Kidney (tissue), 13 donors: ENCODE measurements at regions not wholly inside any gene's neighbourhood (a gene's known extent, or its start where the extent isn't known, plus 50 kb on each side); places are given as distances from the start of the nearest gene placed in this dataset.
"Not testable (repeated sequence)": the region's sequence is repeated elsewhere in the genome, so short reads cannot be mapped to it uniquely, and the experiment has no call there.

Experiments used
- DNase-seq, 5 donors: peaks; one replicate each; pipeline ENCODE4 v3.0.0-alpha.2; 2013 to 2020
- FAIRE-seq: peaks from 2 replicates; lab custom pipeline; 2012; peaks lifted over from hg19 to GRCh38; lab: Jason Lieb, UNC
- H3K27ac ChIP-seq, 2 donors: one replicate each; pipeline ENCODE4 v1.7.0; 2013; ENCODE audit warnings: low read depth in 2 of 2, low read length in 2 of 2, inconsistent platforms in 1 of 2
- H3K27me3 ChIP-seq: one replicate; pipeline ENCODE4 v1.7.1; 2013; ENCODE audit warnings: low read length, inconsistent platforms; ENCODE audit not compliant: control insufficient read depth, insufficient read depth
- H3K36me3 ChIP-seq, 3 donors: one replicate each; pipeline versions ENCODE4 v1.7.0 to v1.7.1; 2013; ENCODE audit warnings: low read length in 3 of 3, control low read depth in 1 of 3, inconsistent platforms in 1 of 3; ENCODE audit not compliant: insufficient read depth in 3 of 3, control insufficient read depth in 2 of 3
- H3K4me1 ChIP-seq, 3 donors: one replicate each; pipeline versions ENCODE4 v1.7.0 to v1.7.1; 2013; ENCODE audit warnings: low read length in 3 of 3, inconsistent platforms in 1 of 3, low read depth in 1 of 3; ENCODE audit not compliant: control insufficient read depth in 2 of 3, insufficient read depth in 2 of 3
- H3K4me3 ChIP-seq, 3 donors: one replicate each; pipeline versions ENCODE4 v1.7.0 to v1.8.1; 2013; ENCODE audit warnings: low read length in 3 of 3, control low read depth in 1 of 3, inconsistent platforms in 1 of 3
- H3K9ac ChIP-seq, 3 donors: one replicate each; pipeline versions ENCODE4 v1.7.0 to v1.7.1; 2013; ENCODE audit warnings: low read length in 3 of 3, control low read depth in 1 of 3, inconsistent platforms in 1 of 3
- H3K9me3 ChIP-seq, 3 donors: one replicate each; pipeline versions ENCODE4 v1.7.0 to v1.7.1; 2013; ENCODE audit warnings: low read length in 3 of 3, control low read depth in 1 of 3, inconsistent platforms in 1 of 3; ENCODE audit not compliant: control insufficient read depth in 2 of 3, insufficient read depth in 1 of 3
- intact Hi-C: fragments of 100-400 bp; cut with DNase I; formaldehyde crosslinking; loops from one replicate; pipeline ENCODE4 v1.11.1; 2022
- TF ChIP-seq, protein P1 (sequence below): IDR thresholded peaks from 3 replicates; pipeline ENCODE4 v1.5.1; 2012; ENCODE audit warnings: mild to moderate bottlenecking, moderate library complexity, borderline replicate concordance; ENCODE audit not compliant: insufficient read depth; ENCODE audit errors: extremely low read depth
- donor health status: control.
- donor health status: control.
- donor health status: control.
- donor health status: control.
- donor health status: control.
- donor health status: DM: yes; HTN: yes; CAD: no.
- donor health status: Normal renal cell carcinoma (clear cell type).

DNA sequence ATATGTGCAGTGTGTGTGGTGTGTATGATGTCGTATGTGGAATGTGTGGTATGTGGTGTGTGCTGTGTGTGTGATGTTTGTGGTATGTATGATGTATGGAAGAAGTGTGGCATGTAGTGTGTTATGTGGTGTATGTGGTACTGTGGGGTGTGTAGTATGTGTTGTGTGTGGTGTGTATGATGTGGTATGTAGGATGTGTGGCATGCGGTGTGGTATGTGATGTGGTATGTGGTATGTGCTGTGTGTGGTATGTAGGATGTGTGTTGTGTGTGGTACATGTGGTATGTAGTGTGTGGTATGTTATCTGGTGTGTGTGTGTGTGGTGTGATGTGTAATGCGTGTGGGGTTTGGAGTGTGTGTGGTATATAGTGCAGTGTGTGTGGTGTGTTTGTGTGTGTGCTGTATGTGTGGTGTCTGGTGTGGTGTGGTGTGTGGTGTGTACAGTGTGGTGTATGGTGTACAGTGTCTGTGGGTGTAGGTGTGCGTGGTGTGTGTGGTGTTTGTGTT is 129.6 kb downstream of the ATP6V0E2 start:
- intact Hi-C loops = no loop called here
- Histone ChIP-seq H3K4me1 (no peaks in the 10 kb centered on the region), H3K9me3 (no peaks in the 10 kb centered on the region), H3K27me3 (no peaks in the 10 kb centered on the region), H3K4me3 (no peak overlapping the region), H3K9ac (no peak overlapping the region), H3K27ac (no peak overlapping the region), H3K36me3 (peaks cover 0 to 6% (median 5%) of the 10 kb centered on the region in 3 donors)
- TF ChIP-seq, protein P1, sequence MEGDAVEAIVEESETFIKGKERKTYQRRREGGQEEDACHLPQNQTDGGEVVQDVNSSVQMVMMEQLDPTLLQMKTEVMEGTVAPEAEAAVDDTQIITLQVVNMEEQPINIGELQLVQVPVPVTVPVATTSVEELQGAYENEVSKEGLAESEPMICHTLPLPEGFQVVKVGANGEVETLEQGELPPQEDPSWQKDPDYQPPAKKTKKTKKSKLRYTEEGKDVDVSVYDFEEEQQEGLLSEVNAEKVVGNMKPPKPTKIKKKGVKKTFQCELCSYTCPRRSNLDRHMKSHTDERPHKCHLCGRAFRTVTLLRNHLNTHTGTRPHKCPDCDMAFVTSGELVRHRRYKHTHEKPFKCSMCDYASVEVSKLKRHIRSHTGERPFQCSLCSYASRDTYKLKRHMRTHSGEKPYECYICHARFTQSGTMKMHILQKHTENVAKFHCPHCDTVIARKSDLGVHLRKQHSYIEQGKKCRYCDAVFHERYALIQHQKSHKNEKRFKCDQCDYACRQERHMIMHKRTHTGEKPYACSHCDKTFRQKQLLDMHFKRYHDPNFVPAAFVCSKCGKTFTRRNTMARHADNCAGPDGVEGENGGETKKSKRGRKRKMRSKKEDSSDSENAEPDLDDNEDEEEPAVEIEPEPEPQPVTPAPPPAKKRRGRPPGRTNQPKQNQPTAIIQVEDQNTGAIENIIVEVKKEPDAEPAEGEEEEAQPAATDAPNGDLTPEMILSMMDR = no peak
- DNase-seq (no peak), FAIRE-seq (no peak)

DNA sequence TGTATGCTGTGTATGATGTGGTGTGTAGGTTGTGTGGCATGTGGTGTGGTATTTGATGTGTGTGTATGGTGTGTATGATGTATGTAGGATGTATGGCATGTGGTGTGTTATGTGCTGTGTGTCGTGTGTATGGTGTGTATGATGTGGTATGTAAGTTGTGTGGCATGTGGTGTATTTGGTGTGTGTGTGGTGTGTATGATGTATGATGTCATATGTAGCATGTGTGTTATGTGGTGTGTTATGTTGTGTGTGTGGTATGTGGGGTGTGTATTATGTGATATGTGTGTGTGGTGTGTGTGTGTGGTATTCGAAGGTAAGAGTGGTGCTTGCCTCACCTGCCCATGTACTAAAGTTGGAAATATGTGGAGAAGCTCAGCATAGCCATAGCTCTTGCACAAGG is 130.2 kb downstream of the ATP6V0E2 start:
- H3K4me3 ChIP-seq, DNase-seq, H3K27ac ChIP-seq, intact Hi-C loops, FAIRE-seq, H3K9ac ChIP-seq, H3K4me1 ChIP-seq, H3K27me3 ChIP-seq, H3K36me3 ChIP-seq, H3K9me3 ChIP-seq: not testable (repeated sequence)

DNA sequence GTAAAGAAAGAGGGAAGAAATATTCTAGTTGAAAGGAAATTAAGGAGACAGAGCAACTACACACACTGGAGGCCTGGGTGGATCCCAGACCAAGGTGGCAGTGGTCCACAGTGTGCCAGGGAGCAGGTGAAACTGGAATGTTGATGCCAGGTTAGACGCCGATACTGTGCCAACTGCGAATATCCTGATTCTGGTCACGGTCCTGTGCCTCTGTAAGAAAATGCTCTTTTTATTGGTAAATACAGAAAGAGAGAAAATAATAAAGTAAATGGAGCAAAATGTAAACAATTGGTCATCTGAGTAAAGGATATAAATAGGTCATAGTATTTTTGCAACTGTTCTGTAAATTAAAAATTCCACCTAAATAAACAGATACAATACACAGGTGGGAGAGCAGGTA is 131.1 kb downstream of the ATP6V0E2 start:
- FAIRE-seq, H3K36me3 ChIP-seq, DNase-seq, intact Hi-C loops, H3K27ac ChIP-seq, H3K4me3 ChIP-seq, H3K9ac ChIP-seq, H3K27me3 ChIP-seq, H3K4me1 ChIP-seq, H3K9me3 ChIP-seq: not testable (repeated sequence)

DNA sequence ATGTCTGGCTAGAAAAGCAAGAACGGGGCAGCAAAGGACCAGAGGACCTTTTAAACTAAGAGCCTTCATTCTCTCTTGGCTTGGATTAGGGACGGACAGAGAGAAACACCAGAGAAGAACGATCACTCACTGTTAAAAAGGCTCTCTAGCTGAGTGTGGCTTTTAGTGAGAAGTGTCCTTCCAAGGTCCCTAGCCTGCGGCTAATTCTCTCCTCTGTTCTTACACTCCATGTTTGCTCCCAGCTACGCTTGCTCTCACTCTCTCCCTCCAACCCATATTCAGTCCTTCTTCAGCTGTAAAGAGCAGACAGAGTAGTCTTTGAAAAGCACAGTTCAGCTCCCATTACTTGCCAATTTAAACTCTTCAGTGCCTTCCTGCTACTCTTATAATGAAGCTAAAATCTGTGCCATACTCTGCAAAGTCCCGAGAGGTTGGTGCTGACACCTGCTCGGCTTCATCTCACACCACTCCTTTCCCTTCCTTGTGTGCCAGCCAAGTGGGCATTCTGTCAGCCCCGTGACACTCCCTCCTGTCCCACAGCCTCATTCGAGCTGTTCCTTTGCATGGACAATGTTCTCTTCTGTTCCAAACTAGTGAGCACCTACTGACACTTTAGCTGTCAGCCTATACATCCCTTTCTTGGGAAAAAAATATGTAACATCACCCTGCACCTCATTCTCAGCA is 136.0 kb downstream of the ATP6V0E2 start:
- H3K9ac ChIP-seq, H3K4me3 ChIP-seq, H3K9me3 ChIP-seq, intact Hi-C loops, H3K4me1 ChIP-seq, FAIRE-seq, DNase-seq, H3K27ac ChIP-seq, H3K36me3 ChIP-seq, H3K27me3 ChIP-seq: not testable (repeated sequence)

DNA sequence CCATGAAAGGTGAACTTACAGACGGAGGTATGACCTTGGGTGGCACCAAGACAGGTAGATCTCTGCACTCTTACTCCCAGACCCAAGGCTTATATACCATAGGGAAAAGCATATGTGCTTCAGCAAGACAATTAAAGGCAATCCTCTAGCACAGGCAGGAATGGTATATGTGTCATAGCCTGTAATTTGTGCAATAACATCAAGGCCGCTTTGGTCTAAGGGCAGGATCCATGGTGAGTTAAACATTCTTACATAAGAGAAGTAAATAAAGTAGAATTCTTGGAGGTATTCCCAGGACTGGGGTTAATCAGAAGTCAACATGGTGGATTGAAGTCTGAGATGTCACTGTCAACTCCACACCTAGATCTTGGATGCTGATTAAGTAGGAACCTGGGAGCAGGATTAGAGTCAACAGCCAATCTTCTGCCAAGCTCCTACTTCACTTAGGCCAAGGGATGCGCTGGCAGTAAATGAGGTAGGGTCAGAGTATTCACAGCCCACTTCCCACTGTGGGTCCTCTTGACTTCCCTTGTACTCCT is 143.0 kb downstream of the ATP6V0E2 start:
- FAIRE-seq, H3K9me3 ChIP-seq, intact Hi-C loops, H3K36me3 ChIP-seq, DNase-seq, H3K27me3 ChIP-seq, H3K27ac ChIP-seq, H3K9ac ChIP-seq, H3K4me3 ChIP-seq, H3K4me1 ChIP-seq: not testable (repeated sequence)

DNA sequence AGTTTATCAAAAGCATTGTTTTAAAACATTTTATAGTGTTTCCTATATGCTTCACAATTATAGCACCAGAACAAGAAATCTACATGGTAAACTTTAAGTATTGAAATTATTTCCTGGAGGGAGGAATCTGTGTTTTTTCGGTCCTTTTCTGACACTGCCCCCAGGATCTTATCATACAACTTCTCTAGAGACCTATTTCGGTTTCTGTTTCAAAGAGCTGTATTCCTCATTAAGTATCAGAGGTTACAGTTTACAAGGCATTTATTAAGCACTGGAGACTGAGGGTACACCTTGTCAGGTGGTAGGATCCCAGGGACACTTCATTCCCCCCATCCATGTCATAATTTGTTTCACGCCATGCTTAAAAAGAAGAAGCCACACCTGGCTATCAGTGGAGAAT is 146.4 kb downstream of the ATP6V0E2 start:
- intact Hi-C loops = not testable (repeated sequence)

DNA sequence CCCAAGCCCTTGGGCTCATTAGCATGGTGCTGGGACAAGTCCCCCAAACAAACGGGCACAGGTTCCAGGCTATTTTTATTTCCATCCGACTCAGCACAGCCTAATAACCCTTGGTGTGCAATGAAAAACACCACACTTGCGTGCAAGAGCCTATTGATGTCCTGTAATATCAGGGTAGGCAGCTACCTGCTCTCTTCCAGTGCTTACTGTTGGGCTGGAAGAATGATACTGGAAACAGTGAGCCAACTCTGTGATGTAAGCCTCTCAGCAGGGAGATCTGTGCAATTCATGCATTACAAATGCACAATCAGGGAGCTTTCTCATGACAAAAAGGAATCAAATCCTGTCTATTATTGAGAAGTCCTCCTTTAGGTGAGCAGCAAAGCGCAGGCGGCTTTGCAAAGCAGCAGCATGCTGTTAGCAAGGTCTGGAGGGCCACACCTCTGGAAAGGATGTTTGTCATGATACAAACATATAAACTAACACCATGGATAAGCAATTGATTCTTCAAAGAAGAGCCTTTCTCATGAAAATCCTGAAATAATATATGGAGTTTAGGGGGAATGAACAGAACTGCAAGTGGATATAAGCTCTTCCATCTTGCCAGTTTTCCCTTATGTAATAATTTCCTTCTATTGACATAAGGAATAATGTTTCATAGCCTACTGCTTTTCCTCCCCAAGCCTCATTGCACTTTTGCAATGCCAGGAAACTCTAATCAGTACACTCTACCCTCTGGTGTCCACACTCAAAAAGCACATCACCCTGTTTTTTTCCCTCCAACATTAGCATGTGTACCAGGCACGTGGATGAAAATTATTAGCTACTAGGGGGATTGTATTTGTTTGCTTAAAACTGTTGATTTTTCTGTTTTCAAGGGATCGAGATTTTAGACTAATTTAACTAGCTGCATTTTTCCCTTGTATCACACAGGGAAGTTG is 151.1 kb downstream of the ATP6V0E2 start:
- H3K9ac ChIP-seq, H3K36me3 ChIP-seq, H3K9me3 ChIP-seq, intact Hi-C loops, H3K27me3 ChIP-seq, H3K4me1 ChIP-seq, FAIRE-seq, DNase-seq, H3K4me3 ChIP-seq, H3K27ac ChIP-seq: not testable (repeated sequence)

More for the DNA sequence above, 146.4 kb downstream of the ATP6V0E2 start:
- H3K4me3 ChIP-seq, H3K36me3 ChIP-seq, H3K9ac ChIP-seq, H3K4me1 ChIP-seq, H3K27ac ChIP-seq, H3K27me3 ChIP-seq, DNase-seq, H3K9me3 ChIP-seq: not testable (repeated sequence)
- FAIRE-seq = peak; percentile 56
